ENCODE measurements at regions not wholly inside any gene's neighbourhood (a gene's known extent, or its start where the extent isn't known, plus 50 kb on each side); places are given as distances from the start of the nearest gene placed in this dataset.

GRCh38 chr16:17949141-17949981 is 387.2 kb downstream of the NPIPA8 start (continued):
- TF ChIP-seq ZNF569 (CRISPR knock-in tag; IDR thresholded peaks at IDR 0.05; ENCODE audit: borderline replicate concordance) (no peak), ZSCAN20 (CRISPR knock-in tag; IDR thresholded peaks at IDR 0.05; ENCODE audit: borderline replicate concordance) (no peak), ATF7 (IDR thresholded peaks at IDR 0.05) (no peak), ATF7 (CRISPR knock-in tag; IDR thresholded peaks at IDR 0.05) (no peak)

GRCh38 chr16:17947637-17948036 is 388.9 kb downstream of the NPIPA8 start:
- DNase-seq (ENCODE audit: low spot score) (no peak), ATAC-seq (no peak), FAIRE-seq (no peak)
- WGBS (ENCODE audit: low lambda C conversion rate): 46% methylated on average over 3 of the region's 3 CpGs
- Histone ChIP-seq H3K4me1 (ENCODE audit: insufficient read depth, low read length) (peaks cover 19% of the 10 kb centered on the region), H3K36me3 (replicated peaks in 1 of 2; ENCODE audit: control insufficient read depth in 1 of 2, insufficient read depth in 2 of 2, low read length in 2 of 2) (no peaks in the 10 kb centered on the region), H3K4me2 (ENCODE audit: low read depth, low read length) (no peak overlapping the region), H3K9ac (ENCODE audit: insufficient read depth, low read depth, low read length) (no peak overlapping the region), H3K4me3 (replicated peaks in 1 of 3; ENCODE audit: insufficient read depth in 1 of 3, low read depth in 2 of 3, low read length in 3 of 3) (no peak overlapping the region), H2AFZ (ENCODE audit: low read length) (no peak overlapping the region), H3K27me3 (ENCODE audit: control insufficient read depth in 1 of 2, insufficient read depth in 2 of 2, low read length in 2 of 2) (0 out of 5 replicates have a peak, but pooled peaks cover 0 to 10% of the 10 kb centered on the region in 2 experiments), H3K27ac (ENCODE audit: extremely low read length, insufficient read depth, low read length) (no peak overlapping the region), H3K9me3 (ENCODE audit: low read length) (no peaks in the 10 kb centered on the region), H4K20me1 (ENCODE audit: insufficient read depth, low read length) (no peaks in the 10 kb centered on the region), H3K79me2 (ENCODE audit: insufficient read depth, low read length) (no peaks in the 10 kb centered on the region)
- CTCF ChIA-PET (ENCODE audit: low intra/inter-chr PET ratio, low total read pairs): no interaction called here
- in situ Hi-C loops (cut with HindIII; ENCODE audit: extremely low pct_ligation_motif_present, low pct_unique_long_range_greater_than_20kb): no loop called here
- TF ChIP-seq ZNF224 (CRISPR knock-in tag; IDR thresholded peaks at IDR 0.05): no peak
- TF ChIP-seq REPIN1 (CRISPR knock-in tag; IDR thresholded peaks at IDR 0.05; ENCODE audit: borderline replicate concordance, low read depth): no peak
- TF ChIP-seq GFI1 (CRISPR knock-in tag; IDR thresholded peaks at IDR 0.05; ENCODE audit: borderline replicate concordance): no peak
- no peak for TF ChIP-seq ZNF280D (CRISPR knock-in tag; IDR thresholded peaks at IDR 0.05)
- no peak for TF ChIP-seq GTF3A (CRISPR knock-in tag; conservative IDR thresholded peaks at IDR 0.05)
- BruUV-seq (replicated peaks): no TSS peak
- intact Hi-C loops (cut with micrococcal nuclease; ENCODE audit: unreplicated experiment): no loop called here
- POLR2A ChIA-PET: no interaction called here

Data from HepG2 (cell line).